NT2/D1 (cell line): ENCODE measurements at regions not wholly inside any gene's neighbourhood (a gene's known extent, or its start where the extent isn't known, plus 50 kb on each side); places are given as distances from the start of the nearest gene placed in this dataset.

Source experiments
- SUZ12 ChIP-seq: IDR thresholded peaks from 2 replicates; pipeline ENCODE4 v1.6.1; 2011; ENCODE audit not compliant: insufficient read length, insufficient read depth; ENCODE audit errors: extremely low read depth
- YY1 ChIP-seq: IDR thresholded peaks from 2 replicates; pipeline ENCODE4 v1.6.1; 2011; ENCODE audit not compliant: insufficient read length, insufficient read depth
- ZNF274 ChIP-seq: IDR thresholded peaks from 2 replicates; pipeline ENCODE4 v1.6.1; 2011; ENCODE audit warnings: mild to moderate bottlenecking, low read depth, low read length

DNA sequence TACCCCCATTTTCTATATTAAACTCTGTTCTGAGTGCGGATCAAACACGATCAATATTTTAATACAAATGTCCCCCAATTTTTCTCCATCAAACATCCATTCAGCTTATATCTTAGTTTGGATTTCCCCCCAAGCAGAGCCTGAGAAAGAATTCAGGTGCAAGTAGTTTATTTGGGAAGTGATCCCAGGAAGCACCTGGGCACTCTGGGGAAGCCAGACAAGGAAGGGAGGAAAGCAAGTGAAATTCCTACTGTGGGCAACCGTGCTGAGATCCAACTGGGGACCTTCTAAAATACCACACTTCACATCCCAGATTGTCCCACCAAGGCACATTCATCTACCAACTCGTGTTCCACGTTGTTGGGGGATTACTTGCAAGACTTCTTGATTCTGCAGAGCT is 323.4 kb upstream of the NBEA start:
- no peak for TF ChIP-seq YY1
- TF ChIP-seq ZNF274, result no peak
- no peak for TF ChIP-seq SUZ12
